H9 (cell line): ENCODE measurements at regions not wholly inside any gene's neighbourhood (a gene's known extent, or its start where the extent isn't known, plus 50 kb on each side); places are given as distances from the start of the nearest gene placed in this dataset.

Experiments
- DNase-seq: peaks from one replicate; pipeline ENCODE4 v3.0.0-alpha.2; 2017
- H2AFZ ChIP-seq: one replicate; pipeline ENCODE4 v1.6.1; 2013; ENCODE audit warnings: mild to moderate bottlenecking, low read length, control low read depth, moderate library complexity
- H2AK5ac ChIP-seq: 2 replicates; pipeline ENCODE4 v1.6.1; 2013; ENCODE audit warnings: low read length, control low read depth, mixed read lengths; ENCODE audit not compliant: insufficient read length
- H2BK120ac ChIP-seq: one replicate; pipeline ENCODE4 v1.6.1; 2013; ENCODE audit warnings: low read depth, mild to moderate bottlenecking, low read length, control low read depth, inconsistent platforms; ENCODE audit not compliant: poor library complexity, severe bottlenecking
- H2BK12ac ChIP-seq: 2 replicates; pipeline ENCODE4 v1.6.1; 2013; ENCODE audit warnings: low read length, control low read depth, mixed read lengths, low read depth; ENCODE audit not compliant: insufficient read length
- H2BK15ac ChIP-seq: 2 replicates; pipeline ENCODE4 v1.6.1; 2013; ENCODE audit warnings: low read depth, low read length, control low read depth
- H2BK20ac ChIP-seq: one replicate; pipeline ENCODE4 v1.6.1; 2013; ENCODE audit warnings: low read depth, mild to moderate bottlenecking, low read length, control low read depth, inconsistent platforms; ENCODE audit not compliant: poor library complexity, severe bottlenecking
- H2BK5ac ChIP-seq: 2 replicates; pipeline ENCODE4 v1.6.1; 2013; ENCODE audit warnings: low read length, control low read depth, mixed read lengths; ENCODE audit not compliant: insufficient read length
- H3K14ac ChIP-seq: 2 replicates; pipeline ENCODE4 v1.6.1; 2013; ENCODE audit warnings: low read length, control low read depth; ENCODE audit not compliant: insufficient read depth
- H3K18ac ChIP-seq: 2 replicates; pipeline ENCODE4 v1.6.1; 2013; ENCODE audit warnings: low read depth, mild to moderate bottlenecking, mixed read lengths, low read length, control low read depth; ENCODE audit not compliant: insufficient read length
- H3K23ac ChIP-seq: 2 replicates; pipeline ENCODE4 v1.6.1; 2013; ENCODE audit warnings: low read length, control low read depth, mixed read lengths, low read depth; ENCODE audit not compliant: insufficient read length
- H3K23me2 ChIP-seq: 2 replicates; pipeline ENCODE4 v1.6.1; 2013; ENCODE audit warnings: low read depth, mild to moderate bottlenecking, mixed read lengths, low read length, control low read depth; ENCODE audit not compliant: insufficient read length, poor library complexity, severe bottlenecking
- H3K27ac ChIP-seq: 2 replicates; pipeline ENCODE4 v1.5.1; 2013; ENCODE audit warnings: low read length, control low read depth, mixed read lengths, low read depth; ENCODE audit not compliant: insufficient read length
- H3K27me3 ChIP-seq: 2 replicates; pipeline ENCODE4 v1.6.1; 2013; ENCODE audit warnings: low read length, control low read depth, inconsistent platforms; ENCODE audit not compliant: insufficient read depth
- H3K4ac ChIP-seq: 2 replicates; pipeline ENCODE4 v1.6.1; 2013; ENCODE audit warnings: low read depth, mild to moderate bottlenecking, control low read depth, inconsistent platforms, low read length, moderate library complexity
- H3K4me1 ChIP-seq: 2 replicates; pipeline ENCODE4 v1.6.1; 2013; ENCODE audit warnings: low read length, control low read depth, inconsistent platforms; ENCODE audit not compliant: insufficient read depth
- H3K4me2 ChIP-seq: 2 replicates; pipeline ENCODE4 v1.6.1; 2013; ENCODE audit warnings: low read length, control low read depth, mixed read lengths; ENCODE audit not compliant: insufficient read length, insufficient read depth
- H3K56ac ChIP-seq: 2 replicates; pipeline ENCODE4 v1.6.1; 2013; ENCODE audit warnings: low read depth, mild to moderate bottlenecking, mixed read lengths, low read length, control low read depth; ENCODE audit not compliant: insufficient read length
- H3K79me1 ChIP-seq: 2 replicates; pipeline ENCODE4 v1.6.1; 2013; ENCODE audit warnings: low read depth, mild to moderate bottlenecking, moderate library complexity, low read length, control low read depth, inconsistent platforms; ENCODE audit not compliant: insufficient read depth, poor library complexity, severe bottlenecking
- H3K79me2 ChIP-seq: 2 replicates; pipeline ENCODE4 v1.6.1; 2013; ENCODE audit warnings: low read length, control low read depth, inconsistent platforms; ENCODE audit not compliant: insufficient read depth
- H3K9ac ChIP-seq: 2 replicates; pipeline ENCODE4 v1.6.1; 2013; ENCODE audit warnings: low read length, control low read depth, mixed read lengths; ENCODE audit not compliant: insufficient read length; ENCODE audit errors: extremely low read depth
- H3K9me3 ChIP-seq: one replicate; pipeline ENCODE4 v1.6.1; 2013; ENCODE audit warnings: low read depth, low read length, inconsistent platforms; ENCODE audit not compliant: control insufficient read depth
- H3T11ph ChIP-seq: one replicate; pipeline ENCODE4 v1.6.1; 2013; ENCODE audit warnings: mild to moderate bottlenecking, low read length, control low read depth, inconsistent platforms
- H4K20me1 ChIP-seq: one replicate; pipeline ENCODE4 v1.6.1; 2013; ENCODE audit not compliant: control insufficient read depth, insufficient read length, insufficient read depth
- H4K5ac ChIP-seq: 2 replicates; pipeline ENCODE4 v1.6.1; 2013; ENCODE audit warnings: low read depth, mild to moderate bottlenecking, mixed read lengths, low read length, control low read depth; ENCODE audit not compliant: insufficient read length
- H4K8ac ChIP-seq: replicated peaks from 2 replicates; pipeline ENCODE4 v1.6.1; 2013; ENCODE audit warnings: low read length, control low read depth, mixed read lengths, low read depth; ENCODE audit not compliant: insufficient read length
- H4K91ac ChIP-seq: 2 replicates; pipeline ENCODE4 v1.6.1; 2013; ENCODE audit warnings: low read depth, mild to moderate bottlenecking, moderate library complexity, mixed read lengths, low read length, control low read depth; ENCODE audit not compliant: insufficient read length
- H3K27ac Mint-ChIP-seq, 3 experiments: 2 replicates in 2 of 3; 3 replicates in 1 of 3; pipeline ENCODE4 v1.8.0; 2020 to 2021; ENCODE audit warnings: mixed read lengths in 3 of 3, mild to moderate bottlenecking in 1 of 3, moderate library complexity in 1 of 3
- H3K27me3 Mint-ChIP-seq: 2 replicates; pipeline ENCODE4 v1.8.0; 2021; ENCODE audit warnings: low read depth, mild to moderate bottlenecking, moderate library complexity, mixed read lengths
- H3K36me3 Mint-ChIP-seq, 3 experiments: 2 replicates in 2 of 3; 3 replicates in 1 of 3; pipeline ENCODE4 v1.8.0; 2020 to 2021; ENCODE audit warnings: low read depth in 3 of 3, mixed read lengths in 3 of 3; ENCODE audit not compliant: insufficient read depth in 1 of 3
- H3K4me1 Mint-ChIP-seq, 2 experiments: 2 replicates each; pipeline ENCODE4 v1.8.0; 2020; ENCODE audit warnings: mixed read lengths in 2 of 2
- H3K4me3 Mint-ChIP-seq, 2 experiments: 2 replicates in 1 of 2; 3 replicates in 1 of 2; pipeline ENCODE4 v1.8.0; 2020 to 2021; ENCODE audit warnings: mild to moderate bottlenecking in 2 of 2, mixed read lengths in 2 of 2, moderate library complexity in 1 of 2
- H3K9me3 Mint-ChIP-seq, 2 experiments: 2 replicates in 1 of 2; 3 replicates in 1 of 2; pipeline ENCODE4 v1.8.0; 2020; ENCODE audit warnings: mild to moderate bottlenecking in 2 of 2, mixed read lengths in 2 of 2, moderate library complexity in 1 of 2
- CTCF ChIP-seq: fragments of 200-600 bp; sonication (generic); conservative IDR thresholded peaks from 3 replicates; pipeline ENCODE4 v1.8.0; 2021; ENCODE audit warnings: antibody characterized with exemption, mild to moderate bottlenecking
- WGBS: extraction: QIAGEN DNeasy Blood & Tissue Kit; methylation state at CpG from one replicate; pipeline ENCODE4 v1.1.7; 2013; ENCODE audit warnings: missing lambda C conversion rate, low lambda C conversion rate, mixed read lengths; ENCODE audit not compliant: insufficient read length; ENCODE audit errors: extremely low coverage; 5-methylcytosine and 5-hydroxymethylcytosine counted together

GRCh38 chr3:153680526-153680925, 440.7 kb upstream of the ARHGEF26 start:
- Histone ChIP-seq H4K91ac (no peak overlapping the region), H4K8ac (no peak overlapping the region), H3K27ac (no peak overlapping the region), H3K79me1 (no peaks in the 10 kb centered on the region), H3K9ac (no peak overlapping the region), H3K4me1 (no peaks in the 10 kb centered on the region), H3K4ac (no peak overlapping the region), H2AK5ac (no peak overlapping the region), H2BK12ac (no peak overlapping the region), H3K79me2 (no peaks in the 10 kb centered on the region), H2BK120ac (no peak overlapping the region), H2BK5ac (no peak overlapping the region), H3K9me3 (no peaks in the 10 kb centered on the region), H4K20me1 (no peaks in the 10 kb centered on the region), H2AFZ (no peak overlapping the region), H3T11ph (no peak overlapping the region), H3K14ac (no peak overlapping the region), H2BK15ac (no peak overlapping the region), H3K23me2 (no peaks in the 10 kb centered on the region), H3K56ac (no peak overlapping the region), H3K23ac (no peak overlapping the region), H3K18ac (no peak overlapping the region), H4K5ac (no peak overlapping the region), H2BK20ac (no peak overlapping the region), H3K4me2 (no peak overlapping the region), H3K27me3 (no peaks in the 10 kb centered on the region)
- DNase-seq, result no peak
- H3K27ac Mint-ChIP-seq, result no peak overlapping the region
- no peaks in the 10 kb centered on the region for H3K27me3 Mint-ChIP-seq
- no peaks in the 10 kb centered on the region for H3K4me1 Mint-ChIP-seq
- H3K36me3 Mint-ChIP-seq, result no peaks in the 10 kb centered on the region
- TF ChIP-seq CTCF, result no peak
- no peak overlapping the region for H3K4me3 Mint-ChIP-seq
- no CpG with 5 or more reads among the region's 1 CpG for WGBS
- no peaks in the 10 kb centered on the region for H3K9me3 Mint-ChIP-seq
